Left ventricle myocardium inferior (tissue), 1 donor: ENCODE measurements at regions not wholly inside any gene's neighbourhood (a gene's known extent, or its start where the extent isn't known, plus 50 kb on each side); places are given as distances from the start of the nearest gene placed in this dataset.
A peak's percentile ranks its signal among the peaks of the same experiment; 100 is the strongest.
"Not testable (repeated sequence)": the region's sequence is repeated elsewhere in the genome, so short reads cannot be mapped to it uniquely, and the experiment has no call there.

Experiments
- DNase-seq: peaks from one replicate; pipeline ENCODE4 v3.0.0-alpha.2; 2020
- H3K27ac ChIP-seq: fragments of 200-600 bp; replicated peaks from 2 replicates; pipeline ENCODE4 v1.8.0; 2021
- H3K27me3 ChIP-seq: fragments of 200-600 bp; 2 replicates; pipeline ENCODE4 v1.8.0; 2021; ENCODE audit warnings: low read depth
- H3K36me3 ChIP-seq: fragments of 200-600 bp; 2 replicates; pipeline ENCODE4 v1.8.0; 2021
- H3K4me1 ChIP-seq: fragments of 200-600 bp; 2 replicates; pipeline ENCODE4 v1.8.0; 2021
- H3K4me3 ChIP-seq: fragments of 200-600 bp; 2 replicates; pipeline ENCODE4 v1.8.0; 2021; ENCODE audit warnings: mild to moderate bottlenecking, moderate library complexity
- H3K9me3 ChIP-seq: fragments of 200-600 bp; replicated peaks from 2 replicates; pipeline ENCODE4 v1.8.0; 2021
- CTCF ChIP-seq: fragments of 200-600 bp; IDR thresholded peaks from 2 replicates; pipeline ENCODE4 v1.8.0; 2021; ENCODE audit warnings: antibody characterized with exemption, mild to moderate bottlenecking, borderline replicate concordance
- intact Hi-C: fragments of 100-400 bp; cut with micrococcal nuclease; formaldehyde crosslinking; loops from one replicate; pipeline ENCODE4 v1.11.0; 2022
- donor health status: DM: no; HTN: yes; CAD: no; lungs with severe emphysema.

- intact Hi-C loops, result no loop called here
- H3K36me3 ChIP-seq, result no peaks in the 10 kb centered on the region
- peak overlapping the region; percentile 48 for H3K27ac ChIP-seq
- H3K4me3 ChIP-seq, result no peak overlapping the region
- no peaks in the 10 kb centered on the region for H3K9me3 ChIP-seq
- no peaks in the 10 kb centered on the region for H3K27me3 ChIP-seq
- H3K4me1 ChIP-seq, result peaks cover 44% of the 10 kb centered on the region
- no peak for DNase-seq
- TF ChIP-seq CTCF, result no peak
Measured at GRCh38 chr1:818618-819291, 105.0 kb upstream of the SAMD11 start.

- Histone ChIP-seq H3K9me3 (no peaks in the 10 kb centered on the region), H3K27me3 (no peaks in the 10 kb centered on the region), H3K4me1 (peaks cover 50% of the 10 kb centered on the region), H3K27ac (no peak overlapping the region), H3K4me3 (no peak overlapping the region), H3K36me3 (no peaks in the 10 kb centered on the region)
- no peak for DNase-seq
- TF ChIP-seq CTCF, result no peak
- intact Hi-C loops, result no loop called here
Measured at GRCh38 chr1:820962-821361, 102.8 kb upstream of the SAMD11 start.

GRCh38 chr1:826808-827207 is 96.9 kb upstream of the SAMD11 start:
- Histone ChIP-seq H3K4me1 (peaks cover 38% of the 10 kb centered on the region), H3K4me3 (peak overlapping the region; percentile 76), H3K27ac (peak overlapping the region; percentile 97)
- H3K36me3 ChIP-seq, DNase-seq, H3K27me3 ChIP-seq, intact Hi-C loops, H3K9me3 ChIP-seq: not testable (repeated sequence)

- peaks cover 38% of the 10 kb centered on the region for H3K4me1 ChIP-seq
- H3K36me3 ChIP-seq, intact Hi-C loops, H3K9me3 ChIP-seq, H3K27me3 ChIP-seq: not testable (repeated sequence)
- peak overlapping the region; percentile 76 for H3K4me3 ChIP-seq
- peak; percentile 99 for DNase-seq
- H3K27ac ChIP-seq, result peak overlapping the region; percentile 97
Measured at GRCh38 chr1:827211-828063, 96.3 kb upstream of the SAMD11 start.

GRCh38 chr1:829324-829723 is 94.4 kb upstream of the SAMD11 start:
- H3K4me3 ChIP-seq, result peak overlapping the region; percentile 57
- peaks cover 14% of the 10 kb centered on the region for H3K36me3 ChIP-seq
- H3K27me3 ChIP-seq, DNase-seq, H3K9me3 ChIP-seq, intact Hi-C loops: not testable (repeated sequence)
- peak overlapping the region; percentile 87 for H3K27ac ChIP-seq
- H3K4me1 ChIP-seq, result peaks cover 37% of the 10 kb centered on the region

GRCh38 chr1:829932-830331 is 93.8 kb upstream of the SAMD11 start:
- H3K27me3 ChIP-seq, intact Hi-C loops, DNase-seq, H3K9me3 ChIP-seq: not testable (repeated sequence)
- Histone ChIP-seq H3K27ac (peak overlapping the region; percentile 87), H3K36me3 (peaks cover 14% of the 10 kb centered on the region), H3K4me3 (peak overlapping the region; percentile 57), H3K4me1 (peaks cover 32% of the 10 kb centered on the region)

- H3K4me3 ChIP-seq, DNase-seq, H3K9me3 ChIP-seq, H3K27me3 ChIP-seq, intact Hi-C loops: not testable (repeated sequence)
- peaks cover 24% of the 10 kb centered on the region for H3K4me1 ChIP-seq
- peak overlapping the region; percentile 87 for H3K27ac ChIP-seq
- H3K36me3 ChIP-seq, result peaks cover 14% of the 10 kb centered on the region
Measured at GRCh38 chr1:830750-831149, 93.0 kb upstream of the SAMD11 start.

GRCh38 chr1:831522-831921 is 92.2 kb upstream of the SAMD11 start:
- Histone ChIP-seq H3K27ac (peak overlapping the region; percentile 87), H3K4me1 (peaks cover 25% of the 10 kb centered on the region), H3K9me3 (no peaks in the 10 kb centered on the region), H3K36me3 (peaks cover 14% of the 10 kb centered on the region), H3K27me3 (no peaks in the 10 kb centered on the region), H3K4me3 (peak overlapping the region; percentile 57)
- intact Hi-C loops, result no loop called here
- TF ChIP-seq CTCF, result no peak
- no peak for DNase-seq
